GM12872 (cell line): ENCODE measurements at regions not wholly inside any gene's neighbourhood (a gene's known extent, or its start where the extent isn't known, plus 50 kb on each side); places are given as distances from the start of the nearest gene placed in this dataset.
A peak's percentile ranks its signal among the peaks of the same experiment; 100 is the strongest.

ENCODE experiments used
- TF ChIP-seq, protein P1 (sequence below): IDR thresholded peaks from 3 replicates; pipeline ENCODE4 v1.5.1; 2011; ENCODE audit warnings: low read depth, mild to moderate bottlenecking, low read length, moderate library complexity; ENCODE audit not compliant: insufficient read depth

DNA sequence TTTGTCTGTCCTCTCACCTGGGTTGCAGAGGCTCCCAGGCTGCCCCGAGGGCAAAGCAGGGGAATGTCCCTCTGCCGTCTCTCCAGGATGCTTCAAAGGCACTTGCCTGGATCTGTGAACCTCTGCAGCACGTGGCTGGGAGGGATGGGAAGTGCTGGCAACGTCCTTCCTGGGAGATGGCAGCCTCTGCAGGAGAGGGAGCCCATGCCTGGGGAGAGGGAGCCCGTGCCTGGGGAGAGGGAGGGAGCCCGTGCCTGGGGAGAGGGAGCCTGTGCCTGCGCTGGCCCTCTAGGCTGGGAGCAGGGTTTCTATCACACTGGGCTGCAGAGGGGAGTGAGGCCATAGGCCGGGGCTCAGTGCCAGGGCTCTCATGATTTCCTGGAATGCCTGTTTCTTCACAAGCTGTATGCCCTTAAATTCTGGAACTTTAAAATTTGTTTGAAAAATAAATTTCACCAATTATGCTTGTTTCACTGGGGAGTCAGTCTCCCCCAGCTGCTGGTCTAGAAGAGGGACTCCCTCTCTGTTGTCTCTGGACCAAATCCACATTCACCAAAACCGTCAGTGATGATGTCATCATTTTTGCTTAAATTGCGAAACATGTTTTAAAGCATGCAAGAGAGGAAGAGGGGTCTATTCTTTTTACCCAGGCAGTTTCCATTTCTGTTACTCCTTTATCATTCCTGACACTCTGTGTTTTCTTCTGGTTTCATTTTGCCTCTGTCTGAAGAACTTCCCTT, 135.7 kb downstream of the DNAJB6 start:
- TF ChIP-seq, protein P1, sequence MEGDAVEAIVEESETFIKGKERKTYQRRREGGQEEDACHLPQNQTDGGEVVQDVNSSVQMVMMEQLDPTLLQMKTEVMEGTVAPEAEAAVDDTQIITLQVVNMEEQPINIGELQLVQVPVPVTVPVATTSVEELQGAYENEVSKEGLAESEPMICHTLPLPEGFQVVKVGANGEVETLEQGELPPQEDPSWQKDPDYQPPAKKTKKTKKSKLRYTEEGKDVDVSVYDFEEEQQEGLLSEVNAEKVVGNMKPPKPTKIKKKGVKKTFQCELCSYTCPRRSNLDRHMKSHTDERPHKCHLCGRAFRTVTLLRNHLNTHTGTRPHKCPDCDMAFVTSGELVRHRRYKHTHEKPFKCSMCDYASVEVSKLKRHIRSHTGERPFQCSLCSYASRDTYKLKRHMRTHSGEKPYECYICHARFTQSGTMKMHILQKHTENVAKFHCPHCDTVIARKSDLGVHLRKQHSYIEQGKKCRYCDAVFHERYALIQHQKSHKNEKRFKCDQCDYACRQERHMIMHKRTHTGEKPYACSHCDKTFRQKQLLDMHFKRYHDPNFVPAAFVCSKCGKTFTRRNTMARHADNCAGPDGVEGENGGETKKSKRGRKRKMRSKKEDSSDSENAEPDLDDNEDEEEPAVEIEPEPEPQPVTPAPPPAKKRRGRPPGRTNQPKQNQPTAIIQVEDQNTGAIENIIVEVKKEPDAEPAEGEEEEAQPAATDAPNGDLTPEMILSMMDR, result no peak

DNA sequence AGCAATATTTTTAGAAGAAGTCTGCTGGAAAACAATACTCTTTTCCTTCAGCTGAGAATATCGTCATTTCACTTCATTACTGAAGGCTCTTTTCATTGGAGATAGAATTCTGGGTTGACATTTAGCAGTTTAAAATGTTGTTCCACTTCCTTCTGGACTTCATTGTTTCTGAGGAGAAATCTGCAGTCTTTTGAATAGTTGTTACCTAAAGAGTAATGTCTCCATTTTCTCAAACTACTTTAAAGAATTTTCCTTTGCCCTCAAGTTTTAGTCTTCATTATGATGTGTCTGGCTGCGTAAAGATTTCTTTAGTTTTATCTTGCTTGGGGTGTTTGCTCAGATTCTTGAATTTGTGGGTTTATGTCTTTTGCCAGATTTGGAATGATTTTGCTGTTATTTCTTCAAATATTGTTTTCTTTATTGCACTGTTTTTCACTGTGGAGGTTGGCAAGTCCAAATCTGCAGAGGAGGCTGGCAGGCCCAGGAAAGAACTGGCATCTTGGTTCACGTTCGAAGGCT, 136.3 kb downstream of the DNAJB6 start:
- TF ChIP-seq, protein P1, result no peak

DNA sequence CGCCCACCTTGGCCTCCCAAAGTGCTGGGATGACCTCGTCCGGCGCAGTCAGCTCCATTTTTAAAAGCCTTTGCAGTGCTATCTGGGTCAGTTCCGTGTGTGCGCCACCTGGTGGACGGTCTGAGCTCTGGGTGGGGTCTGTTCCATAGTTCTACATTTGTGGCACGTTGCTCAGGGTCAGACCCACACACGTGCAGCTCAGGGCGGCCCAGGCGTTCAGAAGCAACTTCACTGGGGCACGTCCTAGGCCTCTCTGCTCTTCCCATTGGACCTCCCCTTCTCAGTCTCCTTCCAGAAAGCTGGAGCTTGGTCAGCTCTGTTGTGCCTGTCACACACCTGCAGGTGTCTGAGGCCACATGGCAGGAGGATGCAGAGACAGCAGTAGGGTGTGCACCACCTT, 137.9 kb downstream of the DNAJB6 start:
- TF ChIP-seq, protein P1, result peak; percentile 54

DNA sequence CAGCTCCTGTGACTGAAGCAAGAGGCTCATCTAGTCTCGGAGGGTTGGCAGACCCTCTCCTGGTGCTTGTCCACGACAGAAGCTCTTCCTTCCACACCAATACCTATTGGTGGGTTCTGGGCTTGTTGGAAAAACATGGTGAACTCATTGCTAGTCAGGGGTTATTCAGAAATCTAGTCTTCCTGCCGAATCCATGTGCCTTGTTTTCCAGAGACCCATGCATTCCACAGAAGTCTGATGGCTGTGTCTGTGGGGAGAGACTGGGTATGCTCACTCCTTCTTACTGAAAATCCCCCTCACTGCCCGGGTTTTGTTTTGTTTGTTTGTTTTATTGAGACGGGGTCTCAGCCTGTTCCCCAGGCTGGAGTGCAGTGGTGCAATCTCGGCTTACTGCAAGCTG, 138.3 kb downstream of the DNAJB6 start:
- TF ChIP-seq, protein P1, result no peak

DNA sequence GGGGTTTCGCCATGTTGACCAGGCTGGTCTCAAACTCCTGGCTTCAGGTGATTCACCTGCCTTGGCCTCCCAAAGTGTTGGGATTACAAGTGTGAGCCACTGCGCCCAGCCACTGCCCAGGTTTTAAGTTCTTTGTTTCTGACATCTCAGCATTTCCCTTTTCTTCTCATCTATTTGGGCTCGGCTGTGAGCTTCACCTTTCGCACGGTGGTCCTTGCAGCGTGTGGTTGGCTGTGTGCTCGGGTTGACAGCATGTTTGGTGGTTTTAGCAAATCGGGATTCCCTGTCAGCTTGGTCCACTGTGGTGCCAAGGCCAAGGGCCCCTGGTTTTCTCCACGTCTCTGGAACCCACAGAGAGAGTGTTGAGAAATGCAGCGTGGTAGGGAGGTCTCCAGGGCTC, 138.8 kb downstream of the DNAJB6 start:
- TF ChIP-seq, protein P1, result no peak

DNA sequence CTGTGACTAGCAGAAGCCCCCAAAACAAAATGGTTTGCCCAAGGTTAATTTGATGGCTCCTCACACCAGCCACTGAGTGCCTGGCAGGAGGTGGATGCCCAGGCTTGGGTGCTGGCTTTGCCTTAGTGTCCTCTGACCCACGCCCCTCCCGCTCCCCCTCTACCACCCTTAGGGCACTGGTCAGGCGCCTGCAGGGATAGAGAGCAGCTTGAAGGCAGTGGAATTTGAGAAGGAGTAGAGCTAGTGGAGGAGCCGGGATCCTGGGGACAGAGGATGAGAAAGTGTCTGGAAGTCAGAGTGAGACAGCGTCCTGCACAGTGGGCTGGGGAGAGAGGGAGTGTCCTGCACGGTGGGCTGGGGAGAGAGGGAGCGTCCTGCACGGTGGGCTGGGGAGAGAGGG, 139.4 kb downstream of the DNAJB6 start:
- TF ChIP-seq, protein P1, result no peak

DNA sequence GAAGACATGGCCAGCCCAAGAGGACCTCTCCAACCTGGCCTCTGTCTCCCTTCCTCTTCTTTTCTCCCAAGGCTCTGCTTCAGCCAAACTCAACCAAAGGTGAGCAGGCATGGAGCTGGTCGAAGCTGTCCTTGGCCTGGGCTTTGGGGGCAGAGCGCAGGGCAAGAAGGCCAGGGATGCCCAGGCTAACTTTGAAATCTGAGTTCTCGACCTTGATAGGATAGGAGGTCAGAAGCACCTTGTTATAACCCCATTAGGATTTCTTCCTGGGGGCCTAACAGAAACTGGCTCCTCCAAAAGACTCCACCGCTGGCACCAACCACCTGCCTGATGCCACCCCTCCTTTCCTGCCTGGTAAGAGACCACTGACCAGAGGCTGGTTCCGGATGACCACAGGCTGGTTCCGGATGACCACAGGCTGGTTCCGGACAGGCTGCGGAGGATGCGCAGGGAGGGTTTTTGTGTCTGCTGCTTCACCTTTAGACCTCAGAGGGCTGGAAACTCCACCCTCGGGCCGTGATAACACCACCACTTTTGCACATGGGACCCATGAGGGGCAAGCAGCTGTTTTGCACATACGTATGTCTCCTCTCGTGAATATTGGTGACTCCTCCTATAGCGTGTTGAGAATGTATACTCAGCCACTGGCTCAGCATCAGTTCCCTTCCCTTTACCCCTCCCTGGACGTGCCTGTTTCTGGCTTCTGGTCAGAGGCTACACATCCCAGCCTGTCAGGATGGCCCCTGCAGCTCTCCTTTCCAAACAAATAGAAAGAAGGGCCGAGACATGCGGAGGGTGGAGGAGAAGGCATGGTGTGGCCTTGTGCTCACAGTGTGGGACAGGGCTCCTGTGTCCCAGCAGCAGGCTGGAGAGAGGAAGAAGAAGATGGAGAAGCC, 140.1 kb downstream of the DNAJB6 start:
- TF ChIP-seq, protein P1, result no peak
